CD4-positive, CD25-positive, alpha-beta regulatory T cell (primary cell): ENCODE measurements at regions not wholly inside any gene's neighbourhood (a gene's known extent, or its start where the extent isn't known, plus 50 kb on each side); places are given as distances from the start of the nearest gene placed in this dataset.

Source experiments
- ATAC-seq, 2 donors: fragments of 150-1000 bp; cut with Tn5 transposase; one replicate each; pipeline ENCODE4 v1.10.0; 2021; ENCODE audit warnings: low read depth in 2 of 2, moderate number of reproducible peaks in 2 of 2, moderate library complexity in 1 of 2
- DNase-seq, 3 donors: peaks; one replicate each; pipeline versions ENCODE4 v3.0.0 to v3.0.0-alpha.2; 2012 to 2022; ENCODE audit warnings: mixed read lengths in 1 of 3
- H3K27ac ChIP-seq: one replicate; pipeline ENCODE4 v1.7.0; 2013; ENCODE audit warnings: mild to moderate bottlenecking, low read length; ENCODE audit not compliant: insufficient read depth, poor library complexity, severe bottlenecking
- H3K27me3 ChIP-seq: one replicate; pipeline ENCODE4 v1.7.0; 2013; ENCODE audit warnings: low read length; ENCODE audit not compliant: control insufficient read depth, insufficient read depth
- H3K36me3 ChIP-seq: one replicate; pipeline ENCODE4 v1.7.0; 2013; ENCODE audit warnings: mild to moderate bottlenecking, low read length, moderate library complexity; ENCODE audit not compliant: control insufficient read depth, insufficient read depth
- H3K4me1 ChIP-seq: 2 replicates; pipeline ENCODE4 v1.7.0; 2013; ENCODE audit warnings: mild to moderate bottlenecking, low read length; ENCODE audit not compliant: insufficient read depth, control insufficient read depth, poor library complexity, severe bottlenecking
- H3K4me3 ChIP-seq: one replicate; pipeline ENCODE4 v1.7.0; 2013; ENCODE audit warnings: low read depth, mild to moderate bottlenecking, low read length, moderate library complexity
- H3K9me3 ChIP-seq, 2 experiments: 1 replicate in 1 of 2; 2 replicates in 1 of 2; pipeline ENCODE4 v1.7.0; 2013; ENCODE audit warnings: low read length in 2 of 2, mild to moderate bottlenecking in 1 of 2, moderate library complexity in 1 of 2; ENCODE audit not compliant: control insufficient read depth in 2 of 2
- H3K27ac Mint-ChIP-seq, 3 donors: one replicate each; pipeline ENCODE4 v1.8.0; 2020 to 2022; ENCODE audit warnings: mild to moderate bottlenecking in 3 of 3, mixed read lengths in 3 of 3, moderate library complexity in 2 of 3
- H3K27me3 Mint-ChIP-seq: one replicate; pipeline ENCODE4 v1.8.0; 2022; ENCODE audit warnings: mild to moderate bottlenecking, mixed read lengths
- H3K36me3 Mint-ChIP-seq: one replicate; pipeline ENCODE4 v1.8.0; 2020; ENCODE audit warnings: mixed read lengths
- H3K4me1 Mint-ChIP-seq, 4 donors: one replicate each; pipeline ENCODE4 v1.8.0; 2020 to 2022; ENCODE audit warnings: mixed read lengths in 4 of 4, mild to moderate bottlenecking in 1 of 4
- H3K4me3 Mint-ChIP-seq, 4 donors: one replicate each; pipeline ENCODE4 v1.8.0; 2020 to 2022; ENCODE audit warnings: mild to moderate bottlenecking in 4 of 4, mixed read lengths in 4 of 4, moderate library complexity in 3 of 4
- H3K9me3 Mint-ChIP-seq, 7 donors: one replicate each; pipeline ENCODE4 v1.8.0; 2020 to 2022; ENCODE audit warnings: mixed read lengths in 7 of 7, mild to moderate bottlenecking in 3 of 7, moderate library complexity in 2 of 7

DNA sequence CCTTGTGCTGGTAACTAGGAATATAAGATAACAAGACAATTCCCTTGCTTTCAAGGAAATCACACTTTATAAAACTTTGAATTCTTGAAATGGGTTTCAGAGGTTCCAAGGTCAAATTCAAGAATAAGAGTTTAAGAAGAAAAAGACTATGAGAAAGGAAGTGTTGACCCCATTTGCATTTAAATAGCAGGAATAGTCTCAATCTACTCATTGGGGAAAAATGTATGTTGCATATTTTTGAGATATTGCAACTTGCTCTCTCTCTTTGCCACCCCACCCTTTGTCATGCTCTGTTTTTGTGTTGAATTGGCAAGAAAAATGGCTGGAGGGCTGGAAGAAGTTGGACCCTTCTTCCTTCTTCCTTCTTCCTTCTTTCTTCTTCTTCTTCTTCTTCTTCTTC, 699.2 kb downstream of the TUSC7 start:
- Mint-ChIP-seq H3K27ac (no peak overlapping the region), H3K36me3 (no peaks in the 10 kb centered on the region), H3K27me3 (no peaks in the 10 kb centered on the region), H3K4me1 (no peaks in the 10 kb centered on the region), H3K9me3 (peaks cover 0 to 4% (median 0%) of the 10 kb centered on the region in 7 donors), H3K4me3 (no peak overlapping the region)
- no peaks in the 10 kb centered on the region for H3K9me3 ChIP-seq
- H3K27ac ChIP-seq = no peak overlapping the region
- no peak for ATAC-seq
- no peaks in the 10 kb centered on the region for H3K27me3 ChIP-seq
- H3K4me3 ChIP-seq = no peak overlapping the region
- H3K36me3 ChIP-seq = no peaks in the 10 kb centered on the region
- H3K4me1 ChIP-seq = no peaks in the 10 kb centered on the region
- no peak for DNase-seq

DNA sequence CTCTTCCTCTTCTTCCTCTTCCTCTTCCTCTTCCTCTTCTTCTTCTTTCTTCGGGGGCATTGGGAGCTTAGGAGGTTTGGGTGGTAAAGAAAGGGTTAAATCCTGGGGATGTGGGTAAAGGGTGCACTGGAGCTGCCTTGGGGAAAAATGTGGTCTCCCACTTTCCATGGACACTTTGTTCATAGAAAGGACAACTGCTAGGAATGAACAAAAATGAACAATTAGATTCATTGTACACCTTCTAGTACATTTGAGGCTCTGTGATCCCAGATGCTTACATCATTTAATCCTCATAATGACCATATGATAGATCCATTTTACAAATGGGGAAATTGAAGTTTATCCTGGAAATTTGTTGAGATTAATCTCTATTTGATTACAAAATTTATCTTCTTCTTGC, 699.7 kb downstream of the TUSC7 start:
- no peaks in the 10 kb centered on the region for H3K9me3 ChIP-seq
- ATAC-seq (no peak), DNase-seq (no peak)
- no peak overlapping the region for H3K4me3 ChIP-seq
- H3K27ac Mint-ChIP-seq = no peak overlapping the region
- no peaks in the 10 kb centered on the region for H3K27me3 Mint-ChIP-seq
- H3K4me3 Mint-ChIP-seq = no peak overlapping the region
- no peaks in the 10 kb centered on the region for H3K27me3 ChIP-seq
- H3K4me1 ChIP-seq = no peaks in the 10 kb centered on the region
- H3K36me3 Mint-ChIP-seq = no peaks in the 10 kb centered on the region
- no peaks in the 10 kb centered on the region for H3K4me1 Mint-ChIP-seq
- no peaks in the 10 kb centered on the region for H3K36me3 ChIP-seq
- peaks cover 0 to 4% (median 0%) of the 10 kb centered on the region in 7 donors for H3K9me3 Mint-ChIP-seq
- H3K27ac ChIP-seq = no peak overlapping the region

DNA sequence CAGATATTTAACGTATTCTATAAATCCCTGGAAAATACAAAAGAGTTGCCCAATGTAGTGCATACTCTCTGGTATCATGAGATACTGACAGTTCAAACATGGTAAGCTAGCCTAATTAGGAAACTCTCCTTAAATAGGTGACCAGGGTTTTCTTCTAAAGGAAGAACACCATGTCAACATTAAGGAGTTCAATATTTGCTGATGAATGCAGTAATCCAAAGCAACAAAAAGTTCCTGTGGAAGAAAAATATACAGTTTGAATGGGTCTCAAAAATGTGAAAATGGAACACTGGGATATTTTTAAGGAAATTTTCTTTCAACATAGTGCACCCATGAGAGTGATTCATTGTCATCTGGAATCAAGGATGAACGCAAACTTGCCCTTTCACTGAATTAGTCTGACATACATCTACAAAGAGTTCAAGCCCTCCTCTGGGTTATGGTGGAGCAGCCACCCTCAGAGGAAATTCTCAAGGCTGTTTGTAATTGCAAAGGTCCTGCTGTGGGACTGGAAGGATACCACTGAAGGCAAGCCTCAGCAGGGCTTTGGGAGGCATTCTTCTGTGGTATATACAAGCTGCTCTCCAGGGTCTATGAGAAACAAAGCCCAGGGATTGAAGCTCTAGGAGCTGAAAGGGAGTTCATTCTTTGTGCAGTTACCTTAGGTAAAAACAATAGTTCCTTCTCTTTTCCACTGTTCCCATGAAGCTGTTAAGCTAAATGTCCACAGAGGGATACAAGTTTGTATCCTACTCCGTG, 700.3 kb downstream of the TUSC7 start:
- H3K4me1 ChIP-seq = no peaks in the 10 kb centered on the region
- no peaks in the 10 kb centered on the region for H3K27me3 ChIP-seq
- H3K4me3 ChIP-seq = no peak overlapping the region
- Mint-ChIP-seq H3K9me3 (peaks cover 0 to 7% (median 0%) of the 10 kb centered on the region in 7 donors), H3K36me3 (no peaks in the 10 kb centered on the region), H3K4me3 (no peak overlapping the region), H3K27me3 (no peaks in the 10 kb centered on the region), H3K27ac (no peak overlapping the region), H3K4me1 (no peaks in the 10 kb centered on the region)
- ATAC-seq = no peak
- no peak overlapping the region for H3K27ac ChIP-seq
- DNase-seq = no peak
- H3K36me3 ChIP-seq = no peaks in the 10 kb centered on the region
- H3K9me3 ChIP-seq = no peaks in the 10 kb centered on the region

DNA sequence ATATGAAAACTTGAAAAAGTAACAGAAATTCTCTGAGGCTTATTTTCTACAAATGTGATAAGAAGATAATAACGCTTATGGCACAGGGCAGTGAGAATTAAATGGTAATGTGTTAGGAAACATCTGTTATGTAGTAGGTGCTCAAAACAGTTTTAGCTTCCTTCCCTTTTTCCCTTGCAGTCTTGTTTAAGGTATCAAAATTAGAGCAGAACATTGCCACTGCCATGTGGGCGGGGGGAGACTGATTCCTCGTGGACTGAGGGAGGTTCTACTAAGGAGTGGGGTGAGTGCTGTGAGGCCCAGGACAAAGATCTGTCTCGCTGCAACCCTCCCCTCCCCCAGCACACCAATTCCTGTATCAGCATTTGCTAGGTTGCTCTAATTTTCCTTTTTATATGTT, 702.4 kb downstream of the TUSC7 start:
- no peaks in the 10 kb centered on the region for H3K27me3 ChIP-seq
- ATAC-seq (no peak), DNase-seq (no peak)
- H3K27ac ChIP-seq = no peak overlapping the region
- no peaks in the 10 kb centered on the region for H3K36me3 ChIP-seq
- no peak overlapping the region for H3K4me3 ChIP-seq
- Mint-ChIP-seq H3K27ac (no peak overlapping the region), H3K4me3 (no peak overlapping the region), H3K36me3 (no peaks in the 10 kb centered on the region), H3K27me3 (no peaks in the 10 kb centered on the region), H3K9me3 (peaks cover 0 to 7% (median 4%) of the 10 kb centered on the region in 7 donors), H3K4me1 (no peaks in the 10 kb centered on the region)
- peaks cover 0 to 2% of the 10 kb centered on the region in 2 experiments for H3K9me3 ChIP-seq
- no peaks in the 10 kb centered on the region for H3K4me1 ChIP-seq

DNA sequence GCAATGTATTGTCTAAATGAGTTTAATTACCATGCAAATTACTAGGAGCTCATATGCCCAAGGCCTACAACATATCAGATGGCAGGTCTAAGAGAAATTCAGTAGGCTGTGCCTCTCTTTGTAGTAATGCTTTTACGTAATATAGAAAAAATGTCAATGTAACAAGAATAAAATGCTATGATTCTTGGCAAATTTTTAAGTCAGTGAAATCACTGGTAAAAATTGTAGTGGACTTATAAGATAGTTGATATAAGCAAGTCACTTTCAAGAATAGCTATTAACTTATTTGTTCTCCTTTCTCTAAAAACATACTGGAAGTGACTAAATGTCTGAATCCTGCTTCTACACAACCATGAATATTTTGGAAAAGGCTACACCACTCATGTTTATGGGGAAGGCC, 707.8 kb downstream of the TUSC7 start:
- no peak overlapping the region for H3K27ac ChIP-seq
- no peak overlapping the region for H3K4me3 Mint-ChIP-seq
- no peaks in the 10 kb centered on the region for H3K36me3 ChIP-seq
- peaks cover 0 to 4% (median 4%) of the 10 kb centered on the region in 7 donors for H3K9me3 Mint-ChIP-seq
- H3K4me1 Mint-ChIP-seq = no peaks in the 10 kb centered on the region
- ATAC-seq (no peak), DNase-seq (no peak)
- H3K4me1 ChIP-seq = no peaks in the 10 kb centered on the region
- H3K9me3 ChIP-seq = peaks cover 0 to 2% of the 10 kb centered on the region in 2 experiments
- H3K27me3 Mint-ChIP-seq = no peaks in the 10 kb centered on the region
- H3K4me3 ChIP-seq = no peak overlapping the region
- H3K27ac Mint-ChIP-seq = no peak overlapping the region
- no peaks in the 10 kb centered on the region for H3K27me3 ChIP-seq
- H3K36me3 Mint-ChIP-seq = no peaks in the 10 kb centered on the region

DNA sequence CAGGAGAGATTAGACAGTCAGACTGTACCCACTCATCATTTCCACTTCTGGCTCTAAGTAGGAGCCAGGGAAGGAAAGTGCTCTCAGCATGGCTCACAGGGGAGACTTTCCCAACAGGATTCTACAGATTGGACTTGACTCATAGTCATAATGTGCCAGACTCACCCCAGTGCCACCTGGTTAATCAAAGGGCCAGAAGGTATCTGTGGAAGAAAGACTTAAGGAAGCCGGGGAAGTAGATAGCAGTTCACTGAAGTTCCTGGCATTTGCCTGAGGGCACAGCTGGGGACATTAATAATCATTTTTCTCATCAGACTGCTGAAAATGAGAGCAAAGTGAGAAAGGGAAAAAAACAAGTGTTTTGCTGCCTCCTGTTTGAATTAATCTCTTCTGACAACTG, 717.5 kb downstream of the TUSC7 start:
- no peaks in the 10 kb centered on the region for H3K36me3 ChIP-seq
- H3K27me3 ChIP-seq = no peaks in the 10 kb centered on the region
- DNase-seq (no peak), ATAC-seq (no peak)
- peaks cover 0 to 17% (median 3%) of the 10 kb centered on the region in 7 donors for H3K9me3 Mint-ChIP-seq
- no peaks in the 10 kb centered on the region for H3K4me1 ChIP-seq
- H3K9me3 ChIP-seq = no peaks in the 10 kb centered on the region
- no peak overlapping the region for H3K27ac ChIP-seq
- H3K4me1 Mint-ChIP-seq = no peaks in the 10 kb centered on the region
- H3K4me3 Mint-ChIP-seq = no peak overlapping the region
- H3K36me3 Mint-ChIP-seq = no peaks in the 10 kb centered on the region
- H3K27ac Mint-ChIP-seq = no peak overlapping the region
- no peaks in the 10 kb centered on the region for H3K27me3 Mint-ChIP-seq
- no peak overlapping the region for H3K4me3 ChIP-seq

DNA sequence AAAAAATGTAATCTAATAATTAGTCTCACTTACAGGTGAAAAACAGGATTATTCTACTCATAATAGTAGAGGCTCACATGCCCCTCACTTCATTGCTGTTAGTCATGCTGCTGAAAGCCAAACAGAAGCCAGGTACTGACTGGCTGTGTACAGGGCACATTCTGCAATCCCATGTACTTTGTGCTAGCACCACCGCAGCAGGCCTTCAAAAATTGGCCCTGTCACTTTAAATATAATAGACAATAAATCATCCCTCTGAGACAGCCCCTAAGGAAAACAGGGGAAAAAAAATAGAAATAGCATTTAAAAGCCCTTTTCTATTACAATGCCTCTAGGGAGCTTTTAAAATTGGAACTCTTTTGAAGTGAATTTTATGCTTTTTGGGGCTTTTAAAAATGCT, 723.8 kb downstream of the TUSC7 start:
- Mint-ChIP-seq H3K27me3 (no peaks in the 10 kb centered on the region), H3K36me3 (no peaks in the 10 kb centered on the region), H3K27ac (no peak overlapping the region), H3K9me3 (peaks cover 1 to 7% (median 2%) of the 10 kb centered on the region in 7 donors), H3K4me1 (no peaks in the 10 kb centered on the region), H3K4me3 (no peak overlapping the region)
- Histone ChIP-seq H3K27ac (no peak overlapping the region), H3K27me3 (no peaks in the 10 kb centered on the region), H3K4me1 (no peaks in the 10 kb centered on the region), H3K36me3 (no peaks in the 10 kb centered on the region), H3K4me3 (no peak overlapping the region), H3K9me3 (no peaks in the 10 kb centered on the region)
- ATAC-seq (no peak), DNase-seq (no peak)

DNA sequence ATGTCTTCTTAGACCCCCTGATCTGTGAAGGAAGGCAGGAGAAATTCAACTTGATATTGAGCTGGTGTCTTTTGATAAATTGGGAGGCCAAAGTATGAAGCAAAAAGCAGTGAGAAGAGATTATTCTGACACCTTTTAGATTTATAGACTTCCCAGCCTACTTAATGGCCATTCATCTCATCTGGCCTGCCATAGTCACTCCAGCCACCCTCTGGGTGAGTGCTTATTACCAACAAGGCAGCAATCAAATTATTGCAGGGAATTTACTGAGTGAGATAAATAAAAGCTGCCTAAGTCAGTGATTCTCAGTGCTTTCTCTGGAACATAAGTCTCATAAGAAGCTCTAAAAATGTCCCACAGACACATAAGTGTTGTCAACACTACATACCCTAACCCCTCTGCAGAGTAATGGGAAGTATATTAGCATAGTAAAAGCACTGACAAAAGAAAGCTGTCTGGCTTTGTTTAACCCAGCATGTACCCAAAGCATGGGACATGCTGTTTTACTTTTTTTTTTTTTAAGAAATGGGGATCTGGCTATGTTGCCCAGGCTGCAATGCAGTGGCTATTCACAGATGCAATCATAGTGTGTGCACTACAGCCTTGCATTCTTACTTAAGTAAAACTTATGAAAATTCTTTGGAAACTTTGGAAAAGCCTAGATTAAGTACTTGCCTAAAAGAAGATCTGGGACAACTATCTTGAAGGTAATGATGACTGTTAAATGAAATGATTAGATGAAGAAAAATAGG, 725.3 kb downstream of the TUSC7 start:
- Mint-ChIP-seq H3K27me3 (no peaks in the 10 kb centered on the region), H3K36me3 (no peaks in the 10 kb centered on the region), H3K9me3 (peaks cover 0 to 8% (median 2%) of the 10 kb centered on the region in 7 donors), H3K4me1 (no peaks in the 10 kb centered on the region), H3K4me3 (no peak overlapping the region), H3K27ac (no peak overlapping the region)
- DNase-seq (no peak), ATAC-seq (no peak)
- no peaks in the 10 kb centered on the region for H3K4me1 ChIP-seq
- H3K4me3 ChIP-seq = no peak overlapping the region
- no peak overlapping the region for H3K27ac ChIP-seq
- H3K36me3 ChIP-seq = no peaks in the 10 kb centered on the region
- H3K27me3 ChIP-seq = no peaks in the 10 kb centered on the region
- no peaks in the 10 kb centered on the region for H3K9me3 ChIP-seq
